ENCODE measurements at regions not wholly inside any gene's neighbourhood (a gene's known extent, or its start where the extent isn't known, plus 50 kb on each side); places are given as distances from the start of the nearest gene placed in this dataset.
"Not testable (repeated sequence)": the region's sequence is repeated elsewhere in the genome, so short reads cannot be mapped to it uniquely, and the experiment has no call there.

DNA sequence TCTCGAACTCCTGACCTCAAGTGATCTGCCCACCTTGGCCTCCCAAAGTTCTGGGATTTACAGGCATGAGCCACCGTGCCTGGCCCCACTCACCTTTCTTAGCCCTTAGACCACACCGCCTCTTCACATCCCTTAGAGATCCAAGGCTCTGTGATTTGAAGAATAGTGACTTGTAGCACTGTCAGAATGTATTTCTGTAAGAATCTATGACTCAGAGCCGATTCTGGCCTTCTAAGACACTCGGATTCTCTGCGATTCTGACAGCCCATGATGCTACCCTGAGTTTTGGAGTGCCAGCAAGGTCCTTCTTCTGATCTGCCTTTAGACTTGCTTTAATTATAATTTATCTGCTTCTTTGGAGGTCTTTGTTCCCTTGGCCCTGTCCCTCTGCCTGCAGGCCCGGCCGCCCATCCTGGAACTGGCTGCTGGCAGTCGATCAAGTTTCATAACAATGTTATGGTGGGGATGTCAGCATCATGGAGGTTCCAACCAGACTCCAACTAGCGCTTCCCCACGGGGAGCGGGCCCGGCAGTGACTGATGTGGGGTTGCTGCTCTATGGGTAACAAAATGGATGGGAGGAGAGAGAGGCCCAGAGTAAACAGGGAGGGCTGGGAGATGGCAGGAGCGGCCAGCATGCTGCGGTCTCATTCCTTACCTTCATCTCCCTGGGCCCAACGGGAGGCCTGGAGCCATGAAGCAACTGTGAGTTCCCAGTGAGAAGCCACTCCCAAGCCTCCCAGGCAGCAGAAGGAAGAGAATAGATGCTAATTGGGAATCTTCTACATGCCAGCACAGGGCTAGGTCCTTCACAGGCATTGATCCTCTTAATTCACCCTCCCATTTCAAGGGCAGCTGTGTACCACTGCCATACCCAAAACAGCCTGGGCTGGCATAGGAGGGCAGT is 55.7 kb upstream of the RASD2 start:
- no peak for FAIRE-seq
- Histone ChIP-seq H3K27ac (no peak overlapping the region), H3K9me3 (no peaks in the 10 kb centered on the region), H3K4me3 (no peak overlapping the region), H3K4me2 (no peak overlapping the region), H3K4me1 (no peaks in the 10 kb centered on the region)
- 88% methylated on average over 16 of the region's 16 CpGs for WGBS (ENCODE audit: missing lambda C conversion rate)
- DNase-seq (ENCODE audit: low read depth in 1 of 2, low spot score in 1 of 2) = no peak
- TF ChIP-seq HOXA7 (CRISPR knock-in tag; IDR thresholded peaks at IDR 0.05) = no peak
- no peak for TF ChIP-seq JUNB (IDR thresholded peaks at IDR 0.05)
- TF ChIP-seq, protein P1, sequence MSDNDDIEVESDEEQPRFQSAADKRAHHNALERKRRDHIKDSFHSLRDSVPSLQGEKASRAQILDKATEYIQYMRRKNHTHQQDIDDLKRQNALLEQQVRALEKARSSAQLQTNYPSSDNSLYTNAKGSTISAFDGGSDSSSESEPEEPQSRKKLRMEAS (IDR thresholded peaks at IDR 0.05) = no peak
- no peak for ATAC-seq
- POLR2A ChIA-PET = no interaction called here
- CTCF ChIA-PET = interaction anchor here (1.0 kb wide), 1 partner anchor 54 kb away, joined by 7 read pairs; no protein-coding TSS in a partner anchor

DNA sequence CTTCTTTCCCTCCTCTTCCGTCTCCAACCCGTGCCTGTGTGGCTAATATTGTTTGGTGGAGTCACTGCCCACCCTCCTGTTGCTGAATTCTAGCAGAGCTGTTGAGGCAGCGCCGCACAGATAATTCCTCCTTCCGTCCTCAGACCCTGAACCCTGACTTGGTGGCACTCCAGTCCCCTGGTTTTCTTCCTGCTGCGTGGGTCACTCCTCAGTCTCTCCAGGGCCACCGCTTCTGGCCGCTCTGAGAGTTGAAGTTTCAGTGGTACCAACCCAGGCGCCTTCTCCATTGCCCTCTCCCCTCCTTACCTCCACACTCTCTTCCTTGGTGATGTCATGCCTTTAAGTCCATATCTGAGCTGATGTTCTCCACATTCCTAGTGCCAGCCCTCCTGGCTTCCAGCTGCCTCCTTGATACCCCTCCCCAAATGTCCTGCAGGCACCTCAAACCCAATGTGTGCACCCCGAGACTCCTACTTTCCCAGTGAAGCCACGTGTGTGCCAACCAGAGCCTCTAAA is 54.5 kb upstream of the RASD2 start:
- ATAC-seq (no peak), DNase-seq (ENCODE audit: low read depth in 1 of 2, low spot score in 1 of 2) (no peak), FAIRE-seq (no peak)
- H3K4me1 ChIP-seq = no peaks in the 10 kb centered on the region
- H3K4me2 ChIP-seq = no peak overlapping the region
- TF ChIP-seq TP53 (CRISPR knock-in tag; IDR thresholded peaks at IDR 0.05) (no peak), EHMT2 (IDR thresholded peaks at IDR 0.05; ENCODE audit: low read depth) (no peak), FOSB (CRISPR knock-in tag; IDR thresholded peaks at IDR 0.05) (no peak), HOXB13 (CRISPR knock-in tag; IDR thresholded peaks at IDR 0.05; ENCODE audit: low read depth) (no peak), GATA3 (IDR thresholded peaks at IDR 0.05; ENCODE audit: borderline replicate concordance) (no peak), HOXA7 (CRISPR knock-in tag; IDR thresholded peaks at IDR 0.05) (no peak), ZSCAN20 (CRISPR knock-in tag; IDR thresholded peaks at IDR 0.05) (no peak), PHF8 (IDR thresholded peaks at IDR 0.05; ENCODE audit: borderline replicate concordance, low read depth) (no peak), SMC3 (IDR thresholded peaks at IDR 0.05) (no peak), POLR2AphosphoS2 (conservative IDR thresholded peaks at IDR 0.05; ENCODE audit: low read length) (no peak), TFCP2L1 (CRISPR knock-in tag; IDR thresholded peaks at IDR 0.05) (no peak), CBX2 (IDR thresholded peaks at IDR 0.05; ENCODE audit: borderline replicate concordance, low read depth) (no peak), EP300 (IDR thresholded peaks at IDR 0.05) (no peak), FOSL2 (IDR thresholded peaks at IDR 0.05) (no peak), FOSL2 (CRISPR knock-in tag; IDR thresholded peaks at IDR 0.05) (no peak)
- TF ChIP-seq, protein P2, sequence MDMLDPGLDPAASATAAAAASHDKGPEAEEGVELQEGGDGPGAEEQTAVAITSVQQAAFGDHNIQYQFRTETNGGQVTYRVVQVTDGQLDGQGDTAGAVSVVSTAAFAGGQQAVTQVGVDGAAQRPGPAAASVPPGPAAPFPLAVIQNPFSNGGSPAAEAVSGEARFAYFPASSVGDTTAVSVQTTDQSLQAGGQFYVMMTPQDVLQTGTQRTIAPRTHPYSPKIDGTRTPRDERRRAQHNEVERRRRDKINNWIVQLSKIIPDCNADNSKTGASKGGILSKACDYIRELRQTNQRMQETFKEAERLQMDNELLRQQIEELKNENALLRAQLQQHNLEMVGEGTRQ (IDR thresholded peaks at IDR 0.05) = no peak
- H3K4me3 ChIP-seq = no peak overlapping the region
- ChIA-PET POLR2A (no interaction called here), CTCF (interaction anchor here (1.0 to 2.9 kb wide), 2 partner anchors 54 to 56 kb away, joined by 7 to 17 read pairs; no protein-coding TSS in a partner anchor)
- H3K9me3 ChIP-seq = peaks cover 2% of the 10 kb centered on the region; the same call in 1 of the 3 replicates
- H3K27ac ChIP-seq = no peak overlapping the region
- WGBS (ENCODE audit: missing lambda C conversion rate) = 71% methylated on average over 11 of the region's 11 CpGs

DNA sequence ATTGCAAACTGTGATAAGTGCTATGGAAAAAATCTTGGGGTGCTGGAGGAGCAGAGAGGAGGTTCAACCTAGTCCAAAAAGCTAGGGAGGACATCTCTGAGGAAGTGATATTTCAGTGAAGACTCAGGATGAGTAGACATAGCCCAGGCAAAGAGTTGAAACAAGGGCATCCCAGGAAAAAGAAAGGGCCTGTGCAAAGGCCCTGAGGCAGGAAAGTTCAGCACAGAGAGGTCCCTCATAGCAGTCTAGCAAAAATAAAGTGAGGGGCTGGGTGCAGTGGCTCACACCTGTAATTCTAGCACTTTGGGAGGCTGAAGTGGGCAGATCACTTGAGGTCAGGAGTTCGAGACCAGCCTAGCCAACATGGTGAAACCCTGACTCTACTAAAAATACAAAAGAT is 53.0 kb upstream of the RASD2 start:
- CTCF ChIA-PET = interaction anchor here (2.9 kb wide), 1 partner anchor 56 kb away, joined by 17 read pairs; no protein-coding TSS in a partner anchor
- H3K4me3 ChIP-seq; FAIRE-seq; H3K27ac ChIP-seq; ATAC-seq; H3K9me3 ChIP-seq; H3K4me1 ChIP-seq; DNase-seq (ENCODE audit: low read depth in 1 of 2, low spot score in 1 of 2); H3K4me2 ChIP-seq; POLR2A ChIA-PET: not testable (repeated sequence)
- WGBS (ENCODE audit: missing lambda C conversion rate) = 75% methylated on average over 1 of the region's 1 CpG

DNA sequence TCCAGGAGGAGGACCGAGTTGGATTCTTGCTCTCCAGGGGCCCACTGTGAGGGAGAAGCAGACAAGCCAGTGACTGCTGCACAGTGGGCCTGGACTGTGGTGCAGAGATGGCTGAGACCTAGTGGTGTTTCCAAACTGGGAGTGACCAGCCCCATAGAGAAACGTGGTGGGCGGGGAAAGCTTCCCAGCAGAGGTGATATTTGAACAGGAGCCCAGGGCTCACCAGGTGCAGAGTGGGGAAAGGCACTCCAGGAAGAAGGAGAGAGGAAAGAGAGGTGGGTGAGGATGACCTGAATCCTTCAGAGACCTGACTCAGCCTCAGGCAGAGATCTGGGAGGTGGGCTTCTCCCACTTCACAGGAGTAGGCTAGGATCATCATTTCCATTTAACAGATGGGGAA is 52.1 kb upstream of the RASD2 start:
- POLR2A ChIA-PET = no interaction called here
- peaks cover 8% of the 10 kb centered on the region; the same call in 2 of the 3 replicates for H3K9me3 ChIP-seq
- no peaks in the 10 kb centered on the region for H3K4me1 ChIP-seq
- DNase-seq (ENCODE audit: low read depth in 1 of 2, low spot score in 1 of 2) = no peak
- no peak for ATAC-seq
- H3K27ac ChIP-seq = 0 out of 6 replicates have a peak overlapping the region, but pooled peaks of 1 of the 2 experiments have one; percentile 26
- FAIRE-seq = no peak
- 40% methylated on average over 3 of the region's 3 CpGs for WGBS (ENCODE audit: missing lambda C conversion rate)
- no peak overlapping the region for H3K4me2 ChIP-seq
- CTCF ChIA-PET = interaction anchor here (2.9 kb wide), 1 partner anchor 57 kb away, joined by 17 read pairs; no protein-coding TSS in a partner anchor
- TF ChIP-seq KDM5A (IDR thresholded peaks at IDR 0.05) = no peak
- TF ChIP-seq CBX2 (IDR thresholded peaks at IDR 0.05; ENCODE audit: borderline replicate concordance, low read depth) = no peak
- TF ChIP-seq, protein P2 (IDR thresholded peaks at IDR 0.05) = no peak
- TF ChIP-seq HOXB13 (CRISPR knock-in tag; IDR thresholded peaks at IDR 0.05; ENCODE audit: low read depth) = no peak
- TF ChIP-seq, protein P3, sequence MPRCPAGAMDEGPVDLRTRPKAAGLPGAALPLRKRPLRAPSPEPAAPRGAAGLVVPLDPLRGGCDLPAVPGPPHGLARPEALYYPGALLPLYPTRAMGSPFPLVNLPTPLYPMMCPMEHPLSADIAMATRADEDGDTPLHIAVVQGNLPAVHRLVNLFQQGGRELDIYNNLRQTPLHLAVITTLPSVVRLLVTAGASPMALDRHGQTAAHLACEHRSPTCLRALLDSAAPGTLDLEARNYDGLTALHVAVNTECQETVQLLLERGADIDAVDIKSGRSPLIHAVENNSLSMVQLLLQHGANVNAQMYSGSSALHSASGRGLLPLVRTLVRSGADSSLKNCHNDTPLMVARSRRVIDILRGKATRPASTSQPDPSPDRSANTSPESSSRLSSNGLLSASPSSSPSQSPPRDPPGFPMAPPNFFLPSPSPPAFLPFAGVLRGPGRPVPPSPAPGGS (IDR thresholded peaks at IDR 0.05) = no peak
- no peak for TF ChIP-seq PHF8 (IDR thresholded peaks at IDR 0.05; ENCODE audit: borderline replicate concordance, low read depth)
- no peak overlapping the region for H3K4me3 ChIP-seq
